ENCODE measurements at regions not wholly inside any gene's neighbourhood (a gene's known extent, or its start where the extent isn't known, plus 50 kb on each side); places are given as distances from the start of the nearest gene placed in this dataset.

- no peak for TF ChIP-seq CTCF (IDR thresholded peaks at IDR 0.05; ENCODE audit: extremely low read depth, missing control alignments)
- no peak for DNase-seq (ENCODE audit: low spot score)
Measured at GRCh38 chr22:49408102-49408836, 419.4 kb downstream of the BRD1 start.

DNA sequence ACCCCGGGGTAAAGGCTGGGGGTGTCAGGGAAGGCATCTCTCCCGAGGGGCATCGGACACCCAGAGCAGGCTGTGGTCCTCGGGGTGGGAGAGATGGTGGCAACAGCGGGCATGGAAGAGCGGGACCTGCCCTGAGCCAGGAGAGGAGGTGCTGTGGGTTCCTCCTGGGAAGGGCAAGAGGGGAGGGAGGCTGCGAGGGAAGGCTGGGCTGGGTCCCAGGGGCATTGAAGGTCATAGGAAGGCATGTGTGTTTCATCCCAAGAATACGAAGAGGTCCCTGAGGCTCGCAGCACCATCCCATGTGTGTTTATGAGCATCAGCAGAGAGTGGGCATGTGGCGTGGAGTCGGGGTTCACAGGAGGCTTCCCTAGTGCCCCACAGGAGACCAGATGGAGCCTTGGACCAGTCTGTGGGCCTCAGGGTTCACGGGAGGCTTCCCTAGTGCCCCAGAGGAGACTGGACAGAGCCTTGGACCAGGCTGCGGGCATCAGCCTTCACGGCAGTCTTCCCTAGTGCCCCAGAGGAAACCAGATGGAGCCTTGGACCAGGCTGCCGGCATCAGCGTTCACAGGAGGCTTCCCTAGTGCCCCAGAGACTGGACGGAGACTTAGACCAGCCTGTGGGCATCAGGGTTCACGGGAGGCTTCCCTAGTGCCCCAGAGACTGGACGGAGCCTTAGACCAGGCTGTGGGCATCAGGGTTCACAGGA, 420.6 kb downstream of the BRD1 start:
- no peak for TF ChIP-seq CTCF (IDR thresholded peaks at IDR 0.05; ENCODE audit: extremely low read depth, missing control alignments)
- no peak for DNase-seq (ENCODE audit: low spot score)

DNA sequence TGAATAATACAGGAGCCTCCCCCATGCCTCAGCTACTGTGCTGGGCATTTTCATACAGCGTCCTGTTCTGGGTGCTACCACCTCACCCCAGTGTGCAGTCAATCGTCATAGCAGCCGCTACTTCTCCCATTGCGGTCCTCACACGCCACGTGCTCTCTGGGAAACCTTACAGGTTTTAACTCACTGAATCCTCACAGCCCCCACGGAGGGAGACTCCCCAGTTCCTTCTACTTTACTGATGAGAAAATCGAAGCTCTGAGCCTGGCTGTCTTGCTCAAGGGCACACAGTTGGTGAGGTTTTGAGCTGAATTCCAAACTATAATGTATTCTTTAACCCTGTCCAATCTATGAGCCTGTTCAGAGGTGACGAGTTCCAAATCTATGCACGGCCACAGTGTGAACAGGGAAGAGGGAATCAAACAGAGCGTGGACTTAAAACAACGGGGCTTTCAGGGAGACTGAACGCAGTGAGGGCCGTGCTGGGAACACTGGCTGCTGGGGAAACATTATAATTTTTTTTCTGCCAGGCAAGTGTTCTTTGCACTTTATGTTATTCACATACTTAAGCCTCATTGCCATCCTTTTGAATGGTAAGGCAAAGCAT, 421.5 kb downstream of the BRD1 start:
- no peak for TF ChIP-seq CTCF (IDR thresholded peaks at IDR 0.05; ENCODE audit: extremely low read depth, missing control alignments)
- DNase-seq (ENCODE audit: low spot score), result no peak

DNA sequence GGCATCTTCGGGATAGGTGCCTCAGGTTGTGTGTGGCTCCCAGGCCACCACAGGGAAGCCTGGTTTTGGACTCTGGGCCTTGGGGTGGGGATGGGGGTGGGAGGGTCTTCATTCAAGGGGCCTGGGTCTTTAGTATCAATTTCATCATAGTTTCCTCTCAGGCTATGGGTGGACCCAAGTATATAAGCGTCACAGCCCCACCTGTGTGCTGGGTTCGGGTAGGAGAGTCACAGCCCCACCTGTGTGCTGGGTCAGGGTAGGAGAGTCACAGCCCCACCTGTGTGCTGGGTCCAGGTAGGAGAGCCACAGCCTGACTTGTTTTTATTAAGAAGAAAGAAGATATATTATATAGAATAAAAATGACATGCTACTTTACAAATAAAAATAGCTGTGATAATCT, 422.1 kb downstream of the BRD1 start:
- DNase-seq (ENCODE audit: low spot score), result no peak
- TF ChIP-seq CTCF (IDR thresholded peaks at IDR 0.05; ENCODE audit: extremely low read depth, missing control alignments), result no peak

DNA sequence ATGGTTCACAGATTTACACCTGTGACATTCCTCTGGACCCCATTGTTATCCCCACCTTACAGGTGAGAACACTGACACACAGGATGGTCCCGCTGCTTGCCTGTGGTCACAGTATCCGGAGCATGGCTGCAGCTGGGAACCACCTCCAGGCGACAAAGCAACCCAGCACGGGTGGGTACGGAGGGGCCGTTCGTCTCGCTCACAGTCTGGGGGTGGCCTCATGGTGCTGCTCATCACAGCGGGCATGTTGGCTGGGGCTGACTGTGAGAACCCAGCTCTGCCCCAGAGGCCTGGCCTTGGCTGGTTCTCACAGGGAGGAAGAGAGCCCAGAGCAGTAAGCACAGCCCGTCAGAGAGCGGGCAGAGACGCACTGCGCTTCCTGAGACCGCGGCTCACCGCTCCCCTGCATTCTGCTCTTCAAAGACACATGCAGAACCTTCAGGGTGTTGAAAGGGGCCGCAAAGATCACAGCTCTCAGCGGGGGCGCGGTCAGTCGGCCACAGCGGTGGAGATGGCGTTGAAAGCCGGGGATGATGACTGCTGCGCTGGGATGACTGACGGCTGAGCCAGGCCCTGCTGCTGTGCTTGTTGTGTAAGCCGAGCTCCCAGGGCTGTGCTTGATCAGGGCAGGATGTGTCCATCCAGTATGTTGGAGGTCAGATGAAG, 423.0 kb downstream of the BRD1 start:
- no peak for DNase-seq (ENCODE audit: low spot score)
- no peak for TF ChIP-seq CTCF (IDR thresholded peaks at IDR 0.05; ENCODE audit: extremely low read depth, missing control alignments)

DNA sequence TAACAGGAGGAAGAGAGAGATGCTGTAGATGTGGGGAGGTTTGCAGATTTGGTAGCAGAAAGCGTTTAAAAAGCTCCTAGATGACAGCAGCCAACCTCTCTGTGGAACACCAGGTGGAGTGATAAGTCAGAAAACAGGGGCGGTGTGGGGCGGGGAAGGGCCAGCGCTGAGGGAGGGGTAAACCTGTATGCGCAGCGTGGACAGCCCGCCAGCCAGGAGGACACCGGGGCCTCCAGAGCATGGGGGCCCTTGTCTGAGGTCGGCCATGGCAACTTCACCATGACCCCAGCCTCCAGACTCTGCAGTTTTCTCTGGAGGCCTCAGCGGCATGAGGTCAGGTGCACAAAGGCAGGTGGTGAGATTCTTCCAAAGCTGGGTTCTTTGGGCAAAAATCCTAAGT, 423.7 kb downstream of the BRD1 start:
- DNase-seq (ENCODE audit: low spot score), result no peak
- no peak for TF ChIP-seq CTCF (IDR thresholded peaks at IDR 0.05; ENCODE audit: extremely low read depth, missing control alignments)

DNA sequence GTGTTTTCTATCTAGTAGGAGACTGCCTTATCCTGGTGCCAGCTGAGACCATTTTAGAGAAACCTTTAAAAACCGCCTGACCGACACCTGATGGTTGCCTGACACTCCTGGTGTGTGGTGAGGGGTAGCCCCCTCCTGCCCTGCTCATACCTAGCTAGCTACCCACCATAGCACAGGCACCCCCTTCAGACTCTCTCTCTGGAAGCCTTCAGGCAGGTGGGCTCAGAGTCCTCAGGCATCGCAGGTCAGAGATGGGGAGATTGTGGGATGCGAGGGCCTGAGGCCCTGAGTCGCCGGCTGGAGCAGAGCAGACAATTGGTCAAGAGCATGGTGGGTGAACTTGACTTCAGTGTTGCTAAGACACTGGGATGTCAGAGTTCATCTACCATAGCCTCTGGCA, 424.6 kb downstream of the BRD1 start:
- TF ChIP-seq CTCF (IDR thresholded peaks at IDR 0.05; ENCODE audit: extremely low read depth, missing control alignments), result no peak
- no peak for DNase-seq (ENCODE audit: low spot score)

Data from GM20000 (cell line).